Adrenal gland (tissue), 9 donors: ENCODE measurements at regions not wholly inside any gene's neighbourhood (a gene's known extent, or its start where the extent isn't known, plus 50 kb on each side); places are given as distances from the start of the nearest gene placed in this dataset.

Source experiments
- DNase-seq, 7 donors: peaks; one replicate each; pipeline ENCODE4 v3.0.0-alpha.2; 2019 to 2020
- H3K27ac ChIP-seq, 5 donors: fragments of 200-600 bp; sonication (generic) in 4 of 5; 1 replicate in 3 of 5; 2 replicates in 2 of 5; pipeline versions ENCODE4 v1.5.1 to v1.8.0; 2016 to 2020; ENCODE audit warnings: mild to moderate bottlenecking in 1 of 5
- H3K27me3 ChIP-seq: fragments of 200-600 bp; 2 replicates; pipeline ENCODE4 v1.8.0; 2021
- H3K36me3 ChIP-seq, 2 donors: fragments of 200-600 bp; replicated peaks in 1 of 2; 1 replicate in 1 of 2; 2 replicates in 1 of 2; pipeline versions ENCODE4 v1.5.1 to v1.8.0; 2018 to 2022
- H3K4me1 ChIP-seq, 2 donors: fragments of 200-600 bp; replicated peaks in 1 of 2; 1 replicate in 1 of 2; 2 replicates in 1 of 2; pipeline versions ENCODE4 v1.5.1 to v1.8.0; 2018 to 2021
- H3K4me3 ChIP-seq, 4 donors: fragments of 200-600 bp; sonication (generic) in 3 of 4; one replicate each; pipeline ENCODE4 v1.5.1; 2016 to 2018
- H3K9me3 ChIP-seq, 3 donors: fragments of 200-600 bp; sonication (generic) in 1 of 3; replicated peaks in 1 of 3; 1 replicate in 2 of 3; 2 replicates in 1 of 3; pipeline versions ENCODE4 v1.5.1 to v1.8.0; 2016 to 2021
- POLR2A ChIP-seq, 2 donors: fragments of 450-650 bp; IDR thresholded peaks; one replicate each; pipeline ENCODE4 v1.6.1; 2017; ENCODE audit warnings: antibody characterized with exemption in 2 of 2, mild to moderate bottlenecking in 2 of 2, moderate library complexity in 1 of 2
- WGBS, 4 donors: extraction: QIAGEN DNeasy Blood & Tissue Kit in 2 of 4; methylation state at CpG; one replicate each; pipeline versions ENCODE4 v1.1.5 to v1.1.7; 2013 to 2017; 5-methylcytosine and 5-hydroxymethylcytosine counted together
- intact Hi-C, 2 donors: fragments of 100-400 bp; cut with DNase I; formaldehyde crosslinking; loops; one replicate each; pipeline versions ENCODE4 v1.14.1 to v1.15.0; 2022 to 2023
- TF ChIP-seq, protein P1 (sequence below), 6 experiments: fragments of 450-650 bp in 4 of 6; fragments of 200-600 bp in 2 of 6; sonication (generic) in 1 of 6; IDR thresholded peaks; 1 replicate in 5 of 6; 2 replicates in 1 of 6; pipeline versions ENCODE4 v1.5.1 to v1.8.0; 2016 to 2021; ENCODE audit warnings: antibody characterized with exemption in 6 of 6, mild to moderate bottlenecking in 2 of 6, moderate library complexity in 1 of 6
- donor health status: healthy with polysubstance abuse.
- donor health status: Bipolar disorder and iron deficiency.
- donor health status: DM: yes; HTN: yes; CAD: no.
- donor health status: DM: no; HTN: no; CAD: no.
- donor health status: DM: no; HTN: no; CAD: no.

DNA sequence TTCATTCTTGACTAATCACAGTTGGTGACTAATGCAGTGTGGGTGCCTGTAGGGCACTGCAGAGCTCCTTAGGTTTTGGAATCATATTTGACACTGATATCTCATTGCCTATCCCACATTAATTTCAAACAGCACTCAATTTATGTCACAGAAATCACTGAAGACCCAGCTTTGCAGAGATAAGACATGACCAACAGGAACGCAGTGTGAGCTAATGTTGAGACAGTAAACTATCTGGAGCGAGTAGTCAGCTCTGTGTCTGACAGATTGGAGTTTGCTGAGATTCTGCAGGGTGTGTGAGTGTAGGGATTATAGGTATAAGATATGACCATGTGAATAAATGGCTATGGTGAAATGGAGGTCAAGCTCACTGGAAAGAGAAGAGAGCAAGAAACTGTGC, 1586.1 kb upstream of the AGA start:
- H3K27ac ChIP-seq = no peak overlapping the region
- no peaks in the 10 kb centered on the region for H3K27me3 ChIP-seq
- no peaks in the 10 kb centered on the region for H3K9me3 ChIP-seq
- H3K4me1 ChIP-seq = no peaks in the 10 kb centered on the region
- TF ChIP-seq POLR2A (IDR thresholded peaks at IDR 0.05) = no peak
- TF ChIP-seq, protein P1, sequence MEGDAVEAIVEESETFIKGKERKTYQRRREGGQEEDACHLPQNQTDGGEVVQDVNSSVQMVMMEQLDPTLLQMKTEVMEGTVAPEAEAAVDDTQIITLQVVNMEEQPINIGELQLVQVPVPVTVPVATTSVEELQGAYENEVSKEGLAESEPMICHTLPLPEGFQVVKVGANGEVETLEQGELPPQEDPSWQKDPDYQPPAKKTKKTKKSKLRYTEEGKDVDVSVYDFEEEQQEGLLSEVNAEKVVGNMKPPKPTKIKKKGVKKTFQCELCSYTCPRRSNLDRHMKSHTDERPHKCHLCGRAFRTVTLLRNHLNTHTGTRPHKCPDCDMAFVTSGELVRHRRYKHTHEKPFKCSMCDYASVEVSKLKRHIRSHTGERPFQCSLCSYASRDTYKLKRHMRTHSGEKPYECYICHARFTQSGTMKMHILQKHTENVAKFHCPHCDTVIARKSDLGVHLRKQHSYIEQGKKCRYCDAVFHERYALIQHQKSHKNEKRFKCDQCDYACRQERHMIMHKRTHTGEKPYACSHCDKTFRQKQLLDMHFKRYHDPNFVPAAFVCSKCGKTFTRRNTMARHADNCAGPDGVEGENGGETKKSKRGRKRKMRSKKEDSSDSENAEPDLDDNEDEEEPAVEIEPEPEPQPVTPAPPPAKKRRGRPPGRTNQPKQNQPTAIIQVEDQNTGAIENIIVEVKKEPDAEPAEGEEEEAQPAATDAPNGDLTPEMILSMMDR (IDR thresholded peaks at IDR 0.05) = no peak
- no peak for DNase-seq
- 66 to 82% (median 70%) methylated on average over 2 of the region's 2 CpGs for WGBS, 4 donors
- no peaks in the 10 kb centered on the region for H3K36me3 ChIP-seq
- intact Hi-C loops = no loop called here
- H3K4me3 ChIP-seq = no peak overlapping the region

GRCh38 chr4:179029683-179030082, 1587.4 kb upstream of the AGA start:
- H3K27ac ChIP-seq = no peak overlapping the region
- TF ChIP-seq, protein P1 (IDR thresholded peaks at IDR 0.05) = no peak
- TF ChIP-seq POLR2A (IDR thresholded peaks at IDR 0.05) = no peak
- H3K4me1 ChIP-seq = no peaks in the 10 kb centered on the region
- intact Hi-C loops = no loop called here
- no peak for DNase-seq
- H3K9me3 ChIP-seq = no peaks in the 10 kb centered on the region
- no peaks in the 10 kb centered on the region for H3K27me3 ChIP-seq
- H3K4me3 ChIP-seq = no peak overlapping the region
- 71 to 86% (median 82%) methylated on average over 1 of the region's 1 CpG for WGBS, 4 donors
- H3K36me3 ChIP-seq = no peaks in the 10 kb centered on the region

GRCh38 chr4:179040259-179040658, 1598.0 kb upstream of the AGA start:
- H3K27ac ChIP-seq = no peak overlapping the region
- DNase-seq = no peak
- WGBS, 4 donors = 42 to 61% (median 48%) methylated on average over 1 of the region's 1 CpG
- H3K36me3 ChIP-seq = no peaks in the 10 kb centered on the region
- no peaks in the 10 kb centered on the region for H3K9me3 ChIP-seq
- no peaks in the 10 kb centered on the region for H3K27me3 ChIP-seq
- no peaks in the 10 kb centered on the region for H3K4me1 ChIP-seq
- H3K4me3 ChIP-seq = no peak overlapping the region
- TF ChIP-seq, protein P1 (IDR thresholded peaks at IDR 0.05) = no peak
- no peak for TF ChIP-seq POLR2A (IDR thresholded peaks at IDR 0.05)
- intact Hi-C loops = no loop called here

GRCh38 chr4:179048839-179049453, 1606.7 kb upstream of the AGA start:
- Histone ChIP-seq H3K27me3 (no peaks in the 10 kb centered on the region), H3K27ac (no peak overlapping the region), H3K4me1 (no peaks in the 10 kb centered on the region), H3K36me3 (no peaks in the 10 kb centered on the region), H3K4me3 (no peak overlapping the region), H3K9me3 (no peaks in the 10 kb centered on the region)
- DNase-seq = no peak
- WGBS, 4 donors = 54 to 59% (median 56%) methylated on average over 6 of the region's 6 CpGs
- no peak for TF ChIP-seq POLR2A (IDR thresholded peaks at IDR 0.05)
- TF ChIP-seq, protein P1 (IDR thresholded peaks at IDR 0.05) = no peak
- intact Hi-C loops = no loop called here
